ENCODE measurements at regions not wholly inside any gene's neighbourhood (a gene's known extent, or its start where the extent isn't known, plus 50 kb on each side); places are given as distances from the start of the nearest gene placed in this dataset.

DNA sequence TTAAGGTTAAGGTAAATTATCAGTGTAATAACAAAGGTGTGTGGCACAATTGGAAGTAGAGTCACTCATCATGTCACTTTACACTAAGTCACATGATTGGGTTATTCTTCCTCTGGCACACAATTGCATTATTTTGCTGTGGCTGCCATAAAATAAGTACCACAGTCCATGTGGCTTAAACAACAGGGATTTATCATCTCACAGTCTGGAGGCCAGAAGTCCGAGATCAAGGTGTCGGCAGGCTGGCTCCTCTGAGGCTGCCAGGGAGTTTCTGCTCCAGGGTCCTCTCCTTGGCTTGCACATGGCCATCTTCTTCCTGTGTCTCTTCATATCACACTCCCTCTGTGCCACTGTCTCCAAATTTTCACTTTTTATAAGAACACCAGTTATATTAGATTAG lies 421.2 kb downstream of the CMPK2 start:
- no peak for TF ChIP-seq POLR2A (IDR thresholded peaks at IDR 0.05; ENCODE audit: low read length)
- TF ChIP-seq GATA1 (IDR thresholded peaks at IDR 0.05; ENCODE audit: low read depth, low read length): no peak
